SK-N-SH treated with all-trans-retinoic acid at 6 μM for 48 hours (cell line): ENCODE measurements at regions not wholly inside any gene's neighbourhood (a gene's known extent, or its start where the extent isn't known, plus 50 kb on each side); places are given as distances from the start of the nearest gene placed in this dataset.
"Not testable (repeated sequence)": the region's sequence is repeated elsewhere in the genome, so short reads cannot be mapped to it uniquely, and the experiment has no call there.

Source experiments
- ARNTL ChIP-seq: fragments of 450-650 bp; formaldehyde crosslinking; IDR thresholded peaks from 2 replicates; pipeline ENCODE4 v1.5.0; 2020; ENCODE audit warnings: low read depth, mild to moderate bottlenecking, moderate library complexity, borderline replicate concordance
- BACH2 ChIP-seq: fragments of 250-450 bp; sonication (Bioruptor Pico); IDR thresholded peaks from 2 replicates; pipeline ENCODE4 v1.9.0; 2021; ENCODE audit warnings: mild to moderate bottlenecking, borderline replicate concordance
- GLIS3 ChIP-seq: fragments of 250-450 bp; sonication (Bioruptor Pico); IDR thresholded peaks from 2 replicates; pipeline ENCODE4 v1.5.0; 2020; ENCODE audit warnings: mild to moderate bottlenecking, moderate library complexity
- ISL1 ChIP-seq: fragments of 250-450 bp; sonication (Bioruptor Pico); IDR thresholded peaks from 2 replicates; pipeline ENCODE4 v2.1.2; 2022; ENCODE audit warnings: mild to moderate bottlenecking, moderate library complexity
- PPARA ChIP-seq: fragments of 250-450 bp; sonication (Bioruptor Pico); IDR thresholded peaks from 2 replicates; pipeline ENCODE4 v1.5.0; 2020; ENCODE audit warnings: mild to moderate bottlenecking, borderline replicate concordance
- RARB ChIP-seq: fragments of 250-450 bp; sonication (Bioruptor Pico); IDR thresholded peaks from 2 replicates; pipeline ENCODE4 v1.8.0; 2021; ENCODE audit warnings: mild to moderate bottlenecking, moderate library complexity
- SNAI2 ChIP-seq: fragments of 250-450 bp; sonication (Bioruptor Pico); IDR thresholded peaks from 2 replicates; pipeline ENCODE4 v1.5.0; 2020; ENCODE audit warnings: mild to moderate bottlenecking, moderate library complexity
- TCF4 ChIP-seq: fragments of 250-450 bp; sonication (Bioruptor Pico); IDR thresholded peaks from 2 replicates; pipeline ENCODE4 v1.8.0; 2021; ENCODE audit warnings: mild to moderate bottlenecking, moderate library complexity, borderline replicate concordance
- ZFP3 ChIP-seq: fragments of 250-450 bp; sonication (Bioruptor Pico); IDR thresholded peaks from 2 replicates; pipeline ENCODE4 v1.5.0; 2020; ENCODE audit warnings: mild to moderate bottlenecking, moderate library complexity
- ZFP30 ChIP-seq: fragments of 450-650 bp; formaldehyde crosslinking; IDR thresholded peaks from 2 replicates; pipeline ENCODE4 v1.5.0; 2022; ENCODE audit warnings: mild to moderate bottlenecking, moderate library complexity
- ZNF565 ChIP-seq: fragments of 450-650 bp; formaldehyde crosslinking; conservative IDR thresholded peaks from 2 replicates; pipeline ENCODE4 v1.5.0; 2020; ENCODE audit warnings: low read depth, mild to moderate bottlenecking, moderate library complexity
- ZNF8 ChIP-seq: fragments of 450-650 bp; formaldehyde crosslinking; IDR thresholded peaks from 2 replicates; pipeline ENCODE4 v1.5.0; 2020; ENCODE audit warnings: mild to moderate bottlenecking, moderate library complexity
- TF ChIP-seq, protein P1 (sequence below): fragments of 250-450 bp; sonication (Bioruptor Pico); IDR thresholded peaks from 2 replicates; pipeline ENCODE4 v1.5.1; 2020; ENCODE audit warnings: low read depth, mild to moderate bottlenecking, moderate library complexity
- TF ChIP-seq, protein P2 (sequence below): fragments of 250-450 bp; sonication (Bioruptor Pico); IDR thresholded peaks from 2 replicates; pipeline ENCODE4 v1.8.0; 2020; ENCODE audit warnings: mild to moderate bottlenecking, moderate library complexity, borderline replicate concordance

DNA sequence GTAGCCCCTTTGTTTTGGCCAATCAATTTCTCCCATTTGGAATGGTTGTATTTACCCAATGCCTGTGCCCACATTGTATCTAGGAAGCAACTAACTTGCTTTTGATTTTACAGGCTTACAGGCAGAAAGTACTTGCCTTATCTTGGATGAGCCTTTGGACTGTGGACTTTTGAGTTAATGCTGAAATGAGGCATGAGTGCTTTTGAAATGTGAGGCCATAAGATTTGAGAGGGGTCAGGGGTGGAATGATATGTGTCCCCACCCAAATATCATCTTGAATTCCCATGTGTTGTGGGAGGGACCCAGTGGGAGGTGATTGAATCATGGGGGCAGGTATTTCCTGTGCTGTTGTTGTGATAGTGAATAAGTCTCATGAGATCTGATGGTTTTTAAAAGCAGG, 629.4 kb downstream of the RFPL4B start:
- not testable (repeated sequence) for TF ChIP-seq ARNTL (CRISPR knock-in tag); RARB (CRISPR knock-in tag); ZFP30 (CRISPR knock-in tag); BACH2 (CRISPR knock-in tag); PPARA; TCF4 (CRISPR knock-in tag); ZNF8 (CRISPR knock-in tag); ZFP3 (CRISPR knock-in tag); GLIS3 (CRISPR knock-in tag); ZNF565 (CRISPR knock-in tag); SNAI2 (CRISPR knock-in tag); ISL1 (CRISPR knock-in tag)
- TF ChIP-seq, protein P1, sequence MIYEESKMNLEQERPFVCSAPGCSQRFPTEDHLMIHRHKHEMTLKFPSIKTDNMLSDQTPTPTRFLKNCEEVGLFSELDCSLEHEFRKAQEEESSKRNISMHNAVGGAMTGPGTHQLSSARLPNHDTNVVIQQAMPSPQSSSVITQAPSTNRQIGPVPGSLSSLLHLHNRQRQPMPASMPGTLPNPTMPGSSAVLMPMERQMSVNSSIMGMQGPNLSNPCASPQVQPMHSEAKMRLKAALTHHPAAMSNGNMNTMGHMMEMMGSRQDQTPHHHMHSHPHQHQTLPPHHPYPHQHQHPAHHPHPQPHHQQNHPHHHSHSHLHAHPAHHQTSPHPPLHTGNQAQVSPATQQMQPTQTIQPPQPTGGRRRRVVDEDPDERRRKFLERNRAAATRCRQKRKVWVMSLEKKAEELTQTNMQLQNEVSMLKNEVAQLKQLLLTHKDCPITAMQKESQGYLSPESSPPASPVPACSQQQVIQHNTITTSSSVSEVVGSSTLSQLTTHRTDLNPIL (CRISPR knock-in tag), result not testable (repeated sequence)
- TF ChIP-seq, protein P2, sequence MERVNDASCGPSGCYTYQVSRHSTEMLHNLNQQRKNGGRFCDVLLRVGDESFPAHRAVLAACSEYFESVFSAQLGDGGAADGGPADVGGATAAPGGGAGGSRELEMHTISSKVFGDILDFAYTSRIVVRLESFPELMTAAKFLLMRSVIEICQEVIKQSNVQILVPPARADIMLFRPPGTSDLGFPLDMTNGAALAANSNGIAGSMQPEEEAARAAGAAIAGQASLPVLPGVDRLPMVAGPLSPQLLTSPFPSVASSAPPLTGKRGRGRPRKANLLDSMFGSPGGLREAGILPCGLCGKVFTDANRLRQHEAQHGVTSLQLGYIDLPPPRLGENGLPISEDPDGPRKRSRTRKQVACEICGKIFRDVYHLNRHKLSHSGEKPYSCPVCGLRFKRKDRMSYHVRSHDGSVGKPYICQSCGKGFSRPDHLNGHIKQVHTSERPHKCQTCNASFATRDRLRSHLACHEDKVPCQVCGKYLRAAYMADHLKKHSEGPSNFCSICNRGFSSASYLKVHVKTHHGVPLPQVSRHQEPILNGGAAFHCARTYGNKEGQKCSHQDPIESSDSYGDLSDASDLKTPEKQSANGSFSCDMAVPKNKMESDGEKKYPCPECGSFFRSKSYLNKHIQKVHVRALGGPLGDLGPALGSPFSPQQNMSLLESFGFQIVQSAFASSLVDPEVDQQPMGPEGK (CRISPR knock-in tag), result not testable (repeated sequence)
